22Rv1 (cell line): ENCODE measurements at regions not wholly inside any gene's neighbourhood (a gene's known extent, or its start where the extent isn't known, plus 50 kb on each side); places are given as distances from the start of the nearest gene placed in this dataset.

Experiments used
- CTCF ChIP-seq: fragments of 450-650 bp; IDR thresholded peaks from 2 replicates; pipeline ENCODE4 v1.5.1; 2017; ENCODE audit warnings: mild to moderate bottlenecking
- ZFX ChIP-seq: fragments of 450-650 bp; IDR thresholded peaks from 2 replicates; pipeline ENCODE4 v1.6.1; 2017; ENCODE audit warnings: antibody characterized with exemption, borderline replicate concordance

DNA sequence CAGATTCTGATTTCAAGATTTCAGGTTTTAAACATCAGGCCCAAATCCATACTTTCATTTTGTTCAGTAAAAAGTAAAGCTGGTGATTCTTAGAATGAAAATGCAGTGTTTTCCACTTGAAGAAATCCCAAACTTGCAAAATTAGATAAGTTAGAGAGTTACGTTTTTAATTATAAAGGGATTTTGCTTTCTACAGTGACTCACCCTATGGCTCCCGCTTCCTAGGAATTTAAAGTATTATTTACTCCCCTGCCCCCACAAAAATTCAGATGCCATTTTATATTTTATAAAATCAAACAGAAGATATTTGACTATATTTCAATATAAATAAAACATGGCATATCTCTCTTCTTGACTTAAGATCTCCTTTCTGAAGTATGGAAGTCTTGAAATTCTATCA, 402.9 kb downstream of the ZSWIM6 start:
- TF ChIP-seq CTCF: no peak
- no peak for TF ChIP-seq ZFX
